ENCODE measurements at regions not wholly inside any gene's neighbourhood (a gene's known extent, or its start where the extent isn't known, plus 50 kb on each side); places are given as distances from the start of the nearest gene placed in this dataset.

DNA sequence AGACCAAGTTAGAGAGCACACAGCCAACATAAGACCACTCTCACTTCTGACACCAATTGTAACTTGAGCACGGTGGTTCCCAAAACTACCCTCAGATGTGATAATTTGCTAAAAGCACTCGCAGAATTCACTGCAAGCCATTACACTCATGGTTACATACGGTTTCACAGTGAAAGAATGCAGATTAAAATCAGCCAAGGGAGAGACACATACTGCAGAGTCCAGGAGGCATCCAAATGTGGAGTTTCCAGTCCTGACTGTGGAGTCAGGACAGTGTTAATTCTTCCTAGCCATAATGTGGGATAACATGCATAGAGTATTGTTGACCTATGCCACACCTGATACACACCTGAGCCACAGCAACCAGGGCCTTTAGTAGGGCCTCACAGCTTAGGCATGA is 956.4 kb downstream of the NTRK3 start:
- DNase-seq (ENCODE audit: low read depth in 3 of 3, low spot score in 2 of 3) = no peak

GRCh38 chr15:87294854-87295253 is 961.7 kb downstream of the NTRK3 start:
- no peak for DNase-seq (ENCODE audit: low read depth in 3 of 3, low spot score in 2 of 3)

GRCh38 chr15:87293031-87293430 is 963.5 kb downstream of the NTRK3 start:
- no peak for DNase-seq (ENCODE audit: low read depth in 3 of 3, low spot score in 2 of 3)

- no peak for DNase-seq (ENCODE audit: low read depth in 3 of 3, low spot score in 2 of 3)
Observed at GRCh38 chr15:87287156-87287555, 969.4 kb downstream of the NTRK3 start.

GRCh38 chr15:87269566-87269965 is 987.0 kb downstream of the NTRK3 start:
- no peak for DNase-seq (ENCODE audit: low read depth in 3 of 3, low spot score in 2 of 3)

DNA sequence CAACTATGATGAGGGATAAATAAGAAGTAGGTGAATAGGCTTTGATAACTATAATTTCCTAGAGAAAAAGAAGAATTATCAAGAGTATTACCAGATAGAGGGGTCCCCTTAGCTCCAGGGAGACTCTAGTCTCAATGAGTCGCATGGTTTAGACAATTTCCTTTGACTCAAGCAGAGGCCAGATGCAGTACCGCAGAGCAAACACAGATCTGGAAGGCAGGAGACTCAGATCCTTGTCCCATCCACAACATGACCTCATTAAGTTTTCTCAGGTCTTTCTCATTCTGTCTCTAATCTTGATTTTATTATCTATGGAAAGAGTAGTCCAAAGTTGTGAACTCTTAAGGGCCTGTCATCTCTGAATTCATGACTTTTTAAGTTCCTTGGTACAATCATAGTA is 987.9 kb downstream of the NTRK3 start:
- no peak for DNase-seq (ENCODE audit: low read depth in 3 of 3, low spot score in 2 of 3)

- no peak for DNase-seq (ENCODE audit: low read depth in 3 of 3, low spot score in 2 of 3)
Observed at GRCh38 chr15:87267798-87268197, 988.7 kb downstream of the NTRK3 start.

DNA sequence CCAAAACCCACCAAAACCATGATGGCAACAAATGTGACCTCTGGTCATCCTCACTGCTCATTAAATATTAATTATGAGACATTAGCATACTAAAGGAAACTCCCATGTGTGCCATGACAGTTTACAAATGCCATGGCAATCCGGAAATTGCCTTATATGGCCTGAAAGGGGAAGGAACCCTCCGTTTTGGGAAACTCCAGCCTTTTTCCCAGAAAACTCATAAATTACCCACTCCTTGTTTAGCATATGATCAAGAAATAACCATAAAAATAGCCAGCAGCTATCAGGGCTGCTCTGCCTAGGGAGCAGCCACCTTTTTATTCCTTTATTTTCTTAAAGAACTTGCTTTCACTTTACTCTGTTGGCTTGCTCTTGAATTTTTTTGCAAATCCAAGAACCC is 992.7 kb downstream of the NTRK3 start:
- DNase-seq (ENCODE audit: low read depth in 3 of 3, low spot score in 2 of 3) = no peak

DNA sequence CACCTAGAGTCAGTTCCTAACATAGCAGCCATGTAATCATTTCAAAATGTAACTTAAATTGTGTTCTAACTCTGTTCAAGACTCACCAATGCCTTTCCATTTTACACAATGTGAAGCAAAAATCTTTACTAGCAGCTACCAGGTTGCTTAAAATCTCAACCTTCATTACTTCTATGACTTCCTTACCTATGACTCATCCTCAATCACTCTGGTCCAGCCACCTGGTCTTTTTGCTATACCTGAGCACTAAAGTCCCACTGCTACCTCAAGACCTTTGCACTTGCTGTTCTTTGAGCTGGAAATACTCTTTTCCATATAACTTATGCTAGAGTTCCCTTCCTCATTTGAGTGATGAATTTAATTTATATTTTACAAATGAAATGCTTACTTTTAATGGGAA is 993.2 kb downstream of the NTRK3 start:
- no peak for DNase-seq (ENCODE audit: low read depth in 3 of 3, low spot score in 2 of 3)

DNA sequence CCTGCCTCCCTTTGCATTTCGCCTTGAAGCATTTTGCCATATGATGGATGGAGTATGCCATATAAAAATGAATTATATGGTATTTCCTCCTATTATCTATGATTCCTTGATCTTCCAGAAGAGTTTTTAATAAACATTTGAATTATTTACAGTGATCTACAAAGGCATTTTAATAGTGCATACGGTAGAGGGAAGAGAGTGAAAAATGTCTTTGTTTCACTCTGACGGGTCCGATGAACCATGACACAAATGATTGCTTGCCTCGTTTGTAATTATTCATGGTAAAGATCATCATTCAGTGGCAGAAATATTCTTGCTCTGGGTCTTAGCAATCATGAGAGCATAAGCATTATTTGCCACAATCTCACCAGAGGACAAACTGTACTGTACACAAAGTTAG is 1010.9 kb downstream of the NTRK3 start:
- DNase-seq (ENCODE audit: low read depth in 3 of 3, low spot score in 2 of 3) = no peak

- DNase-seq (ENCODE audit: low read depth in 3 of 3, low spot score in 2 of 3) = no peak
Observed at GRCh38 chr15:87243474-87243873, 1013.1 kb downstream of the NTRK3 start.

DNA sequence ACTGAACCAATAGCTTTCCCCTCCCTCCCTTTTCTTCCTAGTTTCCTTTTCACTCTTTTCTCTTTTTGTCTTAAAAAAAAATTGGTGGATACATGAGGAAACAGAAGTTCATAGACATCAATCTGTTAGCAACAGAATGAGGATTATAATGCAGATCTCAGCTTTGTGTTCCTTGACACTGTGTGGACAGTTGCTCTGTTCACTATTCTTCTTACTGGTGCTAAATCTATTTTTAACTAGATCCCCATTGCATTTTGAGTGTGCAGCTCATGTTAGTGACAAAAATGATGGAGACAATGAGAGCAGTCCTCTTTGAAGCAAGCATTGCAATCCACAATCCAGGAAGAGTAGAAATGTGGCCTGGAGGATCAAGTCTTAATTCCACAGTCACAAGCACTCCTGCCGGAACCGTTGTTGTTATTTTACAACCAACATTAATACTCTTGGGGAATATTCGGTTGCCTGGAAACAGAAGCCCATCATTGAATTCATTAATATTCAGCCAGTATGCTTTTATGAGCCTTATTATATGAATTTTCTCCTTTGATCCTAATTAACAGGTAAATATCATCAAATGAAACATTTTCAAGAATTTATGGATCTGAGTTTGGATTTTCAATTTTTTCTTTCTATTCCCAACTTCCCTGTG is 1016.8 kb downstream of the NTRK3 start:
- DNase-seq (ENCODE audit: low read depth in 3 of 3, low spot score in 2 of 3) = no peak

- DNase-seq (ENCODE audit: low read depth in 3 of 3, low spot score in 2 of 3) = no peak
Observed at GRCh38 chr15:87238451-87239068, 1018.0 kb downstream of the NTRK3 start.

GRCh38 chr15:87228460-87228859 is 1028.1 kb downstream of the NTRK3 start:
- no peak for DNase-seq (ENCODE audit: low read depth in 3 of 3, low spot score in 2 of 3)

GRCh38 chr15:87227846-87228245 is 1028.7 kb downstream of the NTRK3 start:
- no peak for DNase-seq (ENCODE audit: low read depth in 3 of 3, low spot score in 2 of 3)

DNA sequence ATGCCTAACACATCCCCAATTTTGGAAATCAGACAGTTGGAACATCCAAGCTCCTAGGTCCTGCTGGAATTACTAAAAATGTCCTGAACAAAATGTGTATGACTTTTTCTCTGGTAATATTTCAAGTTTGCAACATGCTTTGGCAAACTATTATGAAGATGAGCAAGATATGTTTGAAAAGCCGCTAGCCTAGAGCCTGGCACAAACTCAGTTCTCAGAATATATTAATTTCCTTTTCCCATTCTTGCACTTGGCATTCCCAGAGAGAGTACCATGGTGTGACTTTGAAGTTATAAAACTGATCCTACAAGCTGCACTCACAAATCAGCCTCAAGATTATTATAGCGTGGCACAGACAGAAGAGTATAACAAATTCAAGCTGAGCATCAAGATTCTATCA is 1031.1 kb downstream of the NTRK3 start:
- DNase-seq (ENCODE audit: low read depth in 3 of 3, low spot score in 2 of 3) = no peak

DNA sequence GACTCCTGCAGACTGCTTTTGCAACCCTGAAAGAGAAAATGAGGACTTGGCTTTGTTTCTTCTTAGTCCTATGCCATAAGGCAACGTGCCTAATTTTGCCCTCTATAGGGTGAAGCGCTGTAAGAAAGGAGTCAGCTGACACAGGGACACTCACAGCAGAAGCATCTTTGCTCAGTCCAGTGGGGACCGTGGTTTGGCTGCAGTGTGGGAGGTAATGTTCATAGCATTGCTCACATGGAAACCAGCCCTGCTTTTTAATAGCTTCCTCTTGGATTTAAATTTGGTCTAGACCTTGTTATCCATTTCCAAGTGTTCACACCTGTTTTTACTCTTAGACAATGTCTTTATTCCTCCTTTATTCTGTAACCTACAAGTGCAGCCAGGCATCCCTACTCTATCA is 1032.1 kb downstream of the NTRK3 start:
- DNase-seq (ENCODE audit: low read depth in 3 of 3, low spot score in 2 of 3) = no peak

DNA sequence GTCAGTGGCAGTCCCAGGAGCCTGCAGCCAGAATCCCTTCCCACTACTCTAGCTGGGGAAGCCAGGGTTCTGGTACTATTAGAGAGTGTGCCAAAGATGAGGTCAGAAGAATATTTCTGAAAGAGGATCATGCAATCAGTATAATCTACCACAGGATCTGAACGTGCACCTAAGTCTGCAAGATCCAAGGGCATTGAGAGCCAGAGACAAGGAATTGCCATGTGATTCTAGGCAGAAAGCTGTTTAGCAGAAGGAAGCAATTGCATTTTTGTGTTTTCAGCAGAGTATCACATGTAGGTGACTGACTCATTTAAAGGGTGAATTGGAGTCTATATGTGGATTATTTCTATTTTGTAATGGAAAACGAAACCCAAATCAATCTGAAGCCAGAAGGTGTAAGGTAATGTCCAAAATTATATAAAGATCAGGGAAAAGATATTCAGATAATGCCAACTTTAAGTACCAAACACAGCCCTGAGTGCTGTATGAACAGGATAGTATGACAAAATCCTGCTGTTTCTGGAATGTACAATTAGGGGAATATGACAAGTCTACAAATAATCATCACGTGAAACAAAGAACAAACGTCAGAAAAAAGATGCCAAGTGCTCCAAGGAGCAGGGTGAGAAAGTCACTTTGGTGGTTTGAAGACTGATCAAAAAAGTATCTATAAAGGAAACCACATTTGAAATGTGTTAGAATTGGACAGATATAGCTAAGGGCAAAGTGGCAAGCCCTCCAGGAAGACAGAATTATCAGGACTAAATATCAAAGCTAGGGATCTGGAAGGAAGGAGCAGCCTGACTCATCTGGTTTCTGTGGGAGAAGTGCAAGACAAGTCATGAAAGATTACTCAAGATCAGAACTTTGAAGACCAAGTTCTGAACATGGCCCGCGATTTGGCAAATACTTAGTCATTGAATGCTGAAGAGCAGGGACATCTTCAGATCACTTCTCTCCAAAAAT is 1036.6 kb downstream of the NTRK3 start:
- no peak for DNase-seq (ENCODE audit: low read depth in 3 of 3, low spot score in 2 of 3)

- DNase-seq (ENCODE audit: low read depth in 3 of 3, low spot score in 2 of 3) = no peak
Observed at GRCh38 chr15:87215100-87215499, 1041.4 kb downstream of the NTRK3 start.

- no peak for DNase-seq (ENCODE audit: low read depth in 3 of 3, low spot score in 2 of 3)
Observed at GRCh38 chr15:87213626-87214025, 1042.9 kb downstream of the NTRK3 start.

GRCh38 chr15:87212041-87212440 is 1044.5 kb downstream of the NTRK3 start:
- no peak for DNase-seq (ENCODE audit: low read depth in 3 of 3, low spot score in 2 of 3)

GRCh38 chr15:87211547-87211946 is 1045.0 kb downstream of the NTRK3 start:
- DNase-seq (ENCODE audit: low read depth in 3 of 3, low spot score in 2 of 3) = no peak

Measured in right renal cortex interstitium (tissue), 3 donors.